ENCODE measurements at regions not wholly inside any gene's neighbourhood (a gene's known extent, or its start where the extent isn't known, plus 50 kb on each side); places are given as distances from the start of the nearest gene placed in this dataset.
A peak's percentile ranks its signal among the peaks of the same experiment; 100 is the strongest.

GRCh38 chr5:89263846-89264245 lies 380.9 kb upstream of the MEF2C start:
- FAIRE-seq: no peak
- H3K9me3 ChIP-seq (ENCODE audit: insufficient read depth in 2 of 2, low read depth in 1 of 2, low read length in 1 of 2): no peaks in the 10 kb centered on the region
- TF ChIP-seq TBP (IDR thresholded peaks at IDR 0.05; ENCODE audit: low read depth, low read length) (no peak), CTCF (IDR thresholded peaks at IDR 0.05; ENCODE audit: control extremely low read depth in 1 of 3, insufficient read depth in 1 of 3, low read depth in 1 of 3, low read length in 3 of 3) (peak in 1 of 3 experiments; percentile 4; a peak in 1 of 4 replicates), RAD21 (IDR thresholded peaks at IDR 0.05 in 1 of 2, conservative IDR thresholded peaks at IDR 0.05 in 1 of 2; ENCODE audit: low read depth in 2 of 2, low read length in 2 of 2) (peak; percentile 12 to 21; a peak in 3 of 4 replicates)
- CTCF ChIA-PET (ENCODE audit: partially characterized antibody): interaction anchor here (0.6 to 1.5 kb wide), 6 partner anchors 14 to 536 kb away, joined by 3 to 4 read pairs (median 4); no protein-coding TSS in a partner anchor
- H2AFZ ChIP-seq (ENCODE audit: low read length): no peak overlapping the region
- no peak overlapping the region for H3K9ac ChIP-seq (replicated peaks in 1 of 4; ENCODE audit: extremely low read depth in 1 of 4, low read depth in 3 of 4, low read length in 3 of 4)
- no peak overlapping the region for H3K4me3 ChIP-seq (ENCODE audit: extremely low read depth in 1 of 4, insufficient read depth in 2 of 4, low read depth in 3 of 4, low read length in 4 of 4)
- no peak overlapping the region for H3K27ac ChIP-seq (ENCODE audit: low read depth, low read length)
- no peaks in the 10 kb centered on the region for H4K20me1 ChIP-seq (replicated peaks in 1 of 2; ENCODE audit: control insufficient read depth in 1 of 2, insufficient read depth in 2 of 2, low read length in 2 of 2)
- no peak overlapping the region for H3K4me2 ChIP-seq (ENCODE audit: insufficient read depth in 1 of 2, low read depth in 2 of 2, low read length in 2 of 2)
- no peak overlapping the region for H3K56ac ChIP-seq (replicated peaks; ENCODE audit: insufficient read length, low read depth, low read length)
- POLR2A ChIA-PET (ENCODE audit: partially characterized antibody): no interaction called here
- H2BK12ac ChIP-seq (ENCODE audit: low read depth, low read length): no peak overlapping the region
- DNase-seq (ENCODE audit: low read depth in 1 of 2, low spot score in 2 of 2): no peak
- no peak overlapping the region for H3K18ac ChIP-seq (ENCODE audit: extremely low read depth, low read length)
- H3K14ac ChIP-seq (ENCODE audit: insufficient read length): no peak overlapping the region
- H3K27me3 ChIP-seq (replicated peaks in 1 of 4; ENCODE audit: control insufficient read depth in 3 of 4, extremely low read depth in 1 of 4, insufficient read depth in 3 of 4, low read length in 3 of 4): no peaks in the 10 kb centered on the region
- H3K79me2 ChIP-seq (ENCODE audit: control insufficient read depth in 1 of 2, insufficient read depth in 2 of 2, low read length in 2 of 2): no peaks in the 10 kb centered on the region
- H4K8ac ChIP-seq (ENCODE audit: extremely low read depth, insufficient read depth, low read length): no peak overlapping the region
- no peak overlapping the region for H2BK15ac ChIP-seq (ENCODE audit: low read length)
- WGBS, 2 experiments (ENCODE audit: extremely low coverage in 1 of 2, insufficient coverage in 1 of 2, insufficient read length in 1 of 2, insufficient replicate concordance in 2 of 2, low coverage in 1 of 2, low lambda C conversion rate in 2 of 2, missing lambda C conversion rate in 1 of 2): 96% methylated on average over 1 of the region's 1 CpG; no CpG with 5 or more reads in 1 of the 2 experiments
- no peak overlapping the region for H4K5ac ChIP-seq (ENCODE audit: insufficient read length, low read depth, low read length)
- H3K23me2 ChIP-seq (ENCODE audit: low read depth, low read length): no peaks in the 10 kb centered on the region; the same call in 1 of the 2 replicates
- H2BK5ac ChIP-seq (ENCODE audit: low read depth, low read length): no peak overlapping the region
- H3K4me1 ChIP-seq (replicated peaks in 1 of 4; ENCODE audit: control insufficient read depth in 3 of 4, insufficient read depth in 4 of 4, low read length in 3 of 4): no peaks in the 10 kb centered on the region
- H2BK120ac ChIP-seq (replicated peaks; ENCODE audit: low read depth, low read length): no peak overlapping the region
- no peak overlapping the region for H3K4ac ChIP-seq (replicated peaks; ENCODE audit: insufficient read length, low read depth, low read length)
- no peak overlapping the region for H3K23ac ChIP-seq (ENCODE audit: insufficient read length)
- H3K36me3 ChIP-seq (ENCODE audit: control insufficient read depth in 2 of 4, insufficient read depth in 4 of 4, low read length in 3 of 4): no peaks in the 10 kb centered on the region
- H2AK5ac ChIP-seq (ENCODE audit: low read depth, low read length): no peak overlapping the region
- no peak overlapping the region for H4K91ac ChIP-seq (replicated peaks; ENCODE audit: insufficient read length, low read length)
- H3K79me1 ChIP-seq (ENCODE audit: low read depth, low read length): no peaks in the 10 kb centered on the region
- no peak overlapping the region for H2BK20ac ChIP-seq (ENCODE audit: low read length)
